Activated CD4-positive, alpha-beta T cell treated with anti-CD3 and anti-CD28 coated beads, Interleukin-2, amount 50 U/mL, for 1 hour (primary cell): ENCODE measurements at regions not wholly inside any gene's neighbourhood (a gene's known extent, or its start where the extent isn't known, plus 50 kb on each side); places are given as distances from the start of the nearest gene placed in this dataset.

Source experiments
- DNase-seq: peaks from one replicate; pipeline ENCODE4 v3.0.0-alpha.2; 2020

DNA sequence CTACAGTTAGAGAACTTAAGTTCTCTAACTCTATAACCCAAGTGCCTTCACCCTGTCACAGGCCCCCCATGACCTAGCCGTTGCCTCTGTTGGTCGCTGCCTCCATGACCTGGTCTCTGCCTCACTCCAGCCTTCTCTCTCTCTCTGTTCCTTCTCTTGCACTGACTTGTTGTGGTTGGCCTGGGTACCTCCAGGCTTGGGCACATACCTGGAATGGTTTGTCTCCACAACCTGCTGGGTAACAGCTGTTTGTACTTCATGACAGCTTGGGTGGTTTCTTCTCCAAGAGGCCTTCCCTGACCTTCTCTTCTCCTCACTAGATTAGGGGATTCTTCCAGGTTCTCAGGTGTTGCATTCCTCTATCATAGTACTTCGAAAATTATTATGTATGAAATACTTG, 371.6 kb upstream of the USP24 start:
- DNase-seq = no peak

DNA sequence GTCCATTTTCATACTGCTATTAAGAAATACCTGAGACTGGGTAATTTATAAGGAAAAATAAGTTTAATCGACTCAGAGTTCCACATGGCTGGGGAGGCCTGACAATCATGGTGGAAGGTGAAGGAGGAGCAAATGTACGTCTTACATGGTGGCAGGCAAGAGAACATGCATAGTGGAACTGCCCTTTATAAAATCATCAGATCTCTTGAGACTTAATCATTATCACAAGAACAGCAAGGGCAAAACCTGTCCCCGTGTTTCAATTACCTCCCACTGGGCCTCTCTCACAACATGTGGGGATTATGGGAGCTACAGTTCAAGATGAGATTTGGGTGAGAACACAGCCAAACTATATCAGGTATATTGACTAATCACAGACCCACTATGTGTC, 370.2 kb upstream of the USP24 start:
- DNase-seq = no peak

DNA sequence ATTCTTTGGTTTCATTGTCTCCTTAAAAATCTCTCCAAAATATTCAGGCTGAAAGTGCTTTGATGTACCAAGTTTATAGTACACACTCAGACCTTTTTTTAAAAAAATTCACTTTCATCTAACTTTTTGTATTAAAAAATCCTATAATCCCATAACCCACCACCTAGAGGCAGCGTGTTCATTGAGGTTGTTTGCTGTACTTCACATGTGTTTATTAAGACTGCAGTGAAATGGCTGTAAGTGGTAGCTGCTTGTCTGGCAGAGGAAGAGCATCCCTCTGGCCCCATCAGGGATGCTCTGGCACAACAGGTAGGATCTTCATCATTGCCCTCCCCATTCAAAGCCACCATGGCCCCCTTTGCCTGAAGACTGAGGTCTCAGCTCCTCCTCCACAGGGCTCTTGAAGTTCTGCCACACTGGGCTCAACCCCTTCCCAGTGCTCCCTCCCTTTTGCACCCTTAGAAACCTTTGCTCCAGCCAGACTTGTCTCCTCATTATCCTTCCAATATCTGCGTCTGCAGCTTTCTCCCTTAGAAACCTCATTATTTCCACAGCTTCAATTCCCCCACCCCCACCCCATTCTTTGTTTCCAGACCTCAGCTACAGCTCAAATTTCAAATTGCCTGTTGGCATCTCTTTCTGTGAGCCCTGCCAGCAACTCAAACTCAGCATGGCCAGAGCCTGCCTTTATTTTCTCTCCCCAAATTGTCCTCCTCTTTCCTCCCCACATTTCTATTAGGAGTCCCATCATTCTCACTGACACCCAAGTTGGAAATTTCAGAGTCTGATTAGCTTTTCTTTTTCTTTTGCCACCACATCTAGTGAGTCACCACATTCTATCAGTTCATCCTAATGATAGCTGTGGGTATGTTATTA, 369.6 kb upstream of the USP24 start:
- DNase-seq = no peak

DNA sequence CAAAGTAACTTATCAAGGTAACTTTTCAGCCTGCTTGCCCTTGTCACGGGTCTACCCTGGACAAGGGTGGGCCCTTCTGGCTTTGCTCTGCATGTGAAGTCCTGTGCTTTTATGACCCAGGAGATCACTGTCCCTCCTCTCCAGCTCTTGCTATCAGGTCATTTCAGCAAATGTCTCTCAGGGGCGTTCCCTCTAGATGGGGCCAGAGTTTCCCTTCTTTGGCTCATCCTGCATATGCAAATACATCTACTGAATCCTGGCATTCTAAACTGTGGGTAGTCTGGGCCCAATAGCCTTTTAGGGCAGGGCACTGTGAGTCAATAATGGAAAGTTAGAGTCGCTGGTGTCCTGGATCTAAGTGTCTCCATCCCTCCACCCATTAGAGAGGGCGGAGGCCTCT, 366.9 kb upstream of the USP24 start:
- no peak for DNase-seq

DNA sequence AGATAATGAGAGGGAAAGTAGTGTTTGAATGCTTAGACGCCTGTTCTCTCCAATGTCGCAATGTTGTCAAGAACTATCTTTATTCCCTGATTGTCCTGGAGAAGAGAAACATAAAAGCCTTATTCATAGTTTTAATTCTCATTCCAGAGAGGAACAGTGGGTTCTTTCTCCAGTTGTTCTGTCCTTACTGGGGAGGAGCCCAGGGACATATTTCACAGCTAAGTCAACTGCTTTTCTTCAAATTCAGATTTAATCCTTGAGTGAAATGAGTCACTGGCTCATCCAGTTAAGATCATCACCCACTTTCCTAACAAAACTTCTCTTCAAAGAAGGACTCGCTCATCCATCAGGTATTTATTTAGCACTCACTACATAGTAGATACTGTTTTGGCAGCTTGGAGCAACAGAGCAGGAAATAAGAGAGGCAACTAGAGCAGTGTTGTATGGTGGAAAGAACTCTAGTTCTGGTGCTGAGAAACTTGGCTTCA, 365.7 kb upstream of the USP24 start:
- no peak for DNase-seq

DNA sequence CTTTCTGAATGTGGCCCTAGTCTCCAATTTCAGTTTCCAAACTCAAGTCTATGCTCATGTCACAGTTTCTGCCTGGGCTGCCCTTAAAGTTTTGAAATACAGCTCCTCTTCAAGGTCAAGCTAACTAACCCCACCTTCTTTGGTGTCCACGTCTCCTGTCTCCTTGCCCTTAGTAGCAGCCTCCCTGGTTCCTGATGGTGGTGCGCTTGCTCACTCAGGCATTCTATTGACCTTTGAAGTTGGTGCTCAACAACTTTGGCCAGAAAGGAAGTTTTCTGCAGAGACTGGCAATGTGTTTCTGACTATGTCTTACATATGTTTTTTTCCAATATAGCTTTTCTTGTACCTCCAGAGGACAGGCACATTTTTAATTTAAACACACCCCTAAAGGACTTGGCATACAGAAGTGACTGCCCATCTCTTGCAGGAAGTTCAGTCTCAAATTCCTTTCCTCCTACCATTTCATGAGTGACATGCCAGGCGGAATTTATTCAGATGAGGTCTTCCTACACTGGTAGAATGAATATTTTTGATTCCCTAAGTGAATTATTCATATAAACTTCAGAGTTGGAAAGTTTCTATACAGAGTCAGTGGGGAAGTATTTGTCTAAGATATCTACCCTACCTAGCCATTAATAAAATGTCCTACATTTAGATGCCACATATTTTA, 364.3 kb upstream of the USP24 start:
- no peak for DNase-seq

DNA sequence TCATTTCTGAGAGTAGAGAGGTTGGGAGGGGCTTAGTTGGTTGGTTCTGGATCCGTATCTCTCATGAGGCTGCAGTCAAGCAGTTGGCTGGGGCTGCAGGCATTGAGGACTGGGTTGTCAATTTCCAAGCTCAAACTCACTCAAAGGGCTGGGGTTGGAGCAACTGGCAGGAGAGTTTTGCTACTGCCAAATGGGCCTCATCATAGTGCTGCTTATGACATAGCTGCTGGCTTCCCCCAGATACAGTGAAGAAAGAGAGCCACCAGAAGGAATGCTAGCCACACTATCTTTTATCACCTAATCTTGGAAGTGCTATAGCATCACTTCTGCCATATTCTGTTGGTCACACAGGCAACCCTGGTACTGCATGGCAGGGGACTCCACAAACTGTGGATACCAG, 363.5 kb upstream of the USP24 start:
- no peak for DNase-seq

DNA sequence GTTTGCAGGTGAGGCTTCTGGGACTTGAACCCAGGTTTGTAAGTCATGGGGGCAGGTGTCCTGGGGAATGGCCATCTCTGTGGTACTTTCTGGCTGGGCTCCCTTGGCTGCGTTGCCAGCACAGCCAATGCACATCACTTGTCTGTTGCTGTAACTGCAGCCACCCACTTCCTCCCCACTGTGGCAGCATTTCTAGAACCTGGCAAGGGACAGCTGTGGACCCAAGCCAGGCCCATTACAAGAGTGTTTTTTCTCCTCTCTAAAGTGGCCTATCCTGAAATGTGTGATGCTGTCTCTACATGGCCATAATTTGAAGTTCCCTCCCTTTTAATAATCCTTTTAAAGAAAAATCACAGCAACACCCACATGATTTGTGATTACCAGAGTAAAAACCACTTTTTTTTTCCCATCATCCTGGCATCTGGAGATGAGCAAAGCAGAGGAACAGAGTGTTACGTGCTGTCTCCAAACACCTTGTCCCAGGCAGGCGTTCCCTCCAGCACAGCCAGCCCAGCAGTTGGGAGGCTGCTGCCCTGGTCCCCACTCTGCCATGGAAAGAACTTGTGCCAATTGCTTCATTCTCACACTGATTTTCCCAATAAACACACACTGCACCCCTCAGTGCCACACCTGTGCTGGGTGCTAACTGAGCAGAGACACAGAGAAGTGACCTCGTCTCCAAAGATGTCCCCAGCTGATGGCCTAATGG, 360.6 kb upstream of the USP24 start:
- DNase-seq = no peak

DNA sequence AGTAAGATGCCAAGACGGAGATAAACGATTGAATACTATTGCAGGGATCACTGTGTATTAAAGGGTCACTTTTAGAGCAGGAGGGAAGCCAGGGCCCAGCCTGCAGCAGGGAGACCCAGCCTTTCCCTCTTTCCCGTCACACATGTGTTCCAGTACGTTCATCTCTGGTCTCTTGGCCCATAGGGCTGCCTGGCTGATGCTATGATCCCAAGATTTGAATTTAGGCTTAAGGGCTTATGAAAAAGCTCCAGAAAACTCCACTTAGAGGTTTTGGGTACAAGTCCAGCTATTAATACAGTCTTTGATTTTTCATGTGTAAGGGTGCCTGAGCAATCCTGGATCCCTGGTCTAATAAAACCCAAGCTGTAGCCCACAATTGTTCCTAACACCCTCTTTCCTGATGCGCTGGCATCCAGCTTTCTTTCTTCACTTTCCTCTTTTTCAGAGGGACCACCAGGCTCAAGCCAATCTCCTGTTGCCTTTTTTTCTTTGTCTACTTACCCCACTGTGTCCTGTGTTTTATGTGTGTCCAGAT, 359.6 kb upstream of the USP24 start:
- DNase-seq = no peak

DNA sequence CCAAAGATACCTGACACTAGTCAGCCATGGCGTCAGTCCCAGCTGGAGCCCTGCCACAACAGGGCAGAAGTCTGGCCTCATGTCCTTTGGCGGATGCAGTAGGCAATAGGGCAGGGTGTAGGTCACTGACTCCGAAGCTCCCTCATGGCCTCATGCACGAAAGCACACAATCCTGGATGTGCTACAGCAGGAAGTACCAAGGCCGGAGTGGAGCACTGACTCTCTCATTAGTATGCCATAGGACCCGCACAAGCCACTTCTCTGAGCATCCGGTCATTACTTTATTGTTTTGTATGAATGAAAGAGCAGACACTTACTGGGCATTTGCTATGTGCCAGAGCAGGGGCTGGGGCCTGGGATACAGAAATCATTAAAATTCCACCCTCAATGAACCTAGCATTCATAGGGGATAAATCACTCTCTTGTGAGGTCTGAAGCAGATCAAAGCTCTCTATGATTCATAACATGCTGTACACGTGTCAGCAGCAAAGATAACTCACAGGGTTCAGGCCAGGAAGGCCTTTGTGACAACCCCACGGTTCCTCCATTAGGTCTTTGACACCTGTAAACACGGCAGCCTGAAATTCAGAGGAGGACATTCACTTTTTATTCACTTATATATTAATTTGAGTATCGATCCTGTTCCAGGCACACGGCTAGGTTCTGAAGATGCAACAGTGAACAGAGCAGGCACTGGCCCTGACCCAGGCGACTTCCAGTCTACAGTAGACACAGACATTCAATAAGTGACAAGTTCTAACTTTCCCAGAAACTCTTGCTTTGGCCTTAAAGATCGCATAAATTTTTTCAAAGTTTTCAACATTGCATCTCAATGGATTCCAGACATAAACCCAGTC, 357.9 kb upstream of the USP24 start:
- DNase-seq = no peak

DNA sequence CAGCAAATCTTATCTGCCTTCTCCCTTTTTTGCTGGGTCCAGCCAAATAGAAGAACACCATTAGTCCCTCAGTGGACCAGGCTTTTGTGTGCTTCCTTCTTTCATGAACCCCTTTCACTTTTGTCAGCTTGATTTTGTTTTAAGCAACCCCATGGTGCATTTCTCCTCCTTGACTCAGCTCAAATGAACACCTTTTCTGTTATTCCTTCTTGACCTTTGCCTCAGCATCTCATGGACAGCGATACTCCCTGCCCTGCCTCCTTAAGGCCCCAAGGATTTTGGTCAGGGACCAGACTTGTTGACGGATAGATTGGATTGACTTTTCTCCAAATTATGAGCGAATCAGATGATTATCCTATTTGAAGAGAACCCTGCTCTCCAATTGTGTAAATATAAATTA, 356.6 kb upstream of the USP24 start:
- no peak for DNase-seq

DNA sequence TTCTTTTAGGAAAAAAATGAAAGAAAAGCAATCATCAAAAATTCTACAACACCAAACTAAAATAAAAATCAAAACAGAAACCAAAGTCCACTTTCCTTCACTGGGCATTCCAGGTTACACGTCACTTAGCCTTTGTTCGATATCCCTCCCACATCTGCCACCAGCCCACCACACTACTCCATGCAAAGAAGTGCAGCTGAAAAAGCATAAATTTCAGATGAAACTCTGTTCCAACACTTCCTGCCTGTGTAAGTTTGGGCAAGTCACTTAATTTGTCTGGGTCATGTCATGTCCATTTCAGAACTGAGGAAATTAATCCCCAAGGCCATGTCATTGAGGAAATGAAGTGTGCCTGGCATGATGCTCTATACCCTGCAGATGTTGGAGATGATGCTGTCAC, 354.3 kb upstream of the USP24 start:
- DNase-seq = no peak

DNA sequence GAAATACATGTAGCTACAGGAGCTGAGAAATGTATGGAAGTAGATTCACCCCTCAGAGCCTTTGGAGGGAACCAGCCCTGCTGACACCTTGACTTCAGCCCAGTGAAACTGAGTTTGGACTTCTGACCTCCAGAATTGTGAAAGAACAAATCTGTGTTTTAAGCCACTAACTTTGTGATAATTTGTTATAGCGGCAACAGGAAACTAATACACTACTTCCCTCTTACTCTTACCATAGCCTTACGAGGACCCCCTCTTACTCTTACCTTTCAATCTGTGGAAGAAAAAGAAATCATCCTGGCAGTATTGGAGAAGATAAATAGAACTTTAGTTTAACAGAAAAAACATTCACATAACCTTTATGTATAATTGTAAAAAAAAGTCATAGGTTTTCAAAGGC, 353.6 kb upstream of the USP24 start:
- DNase-seq = no peak

DNA sequence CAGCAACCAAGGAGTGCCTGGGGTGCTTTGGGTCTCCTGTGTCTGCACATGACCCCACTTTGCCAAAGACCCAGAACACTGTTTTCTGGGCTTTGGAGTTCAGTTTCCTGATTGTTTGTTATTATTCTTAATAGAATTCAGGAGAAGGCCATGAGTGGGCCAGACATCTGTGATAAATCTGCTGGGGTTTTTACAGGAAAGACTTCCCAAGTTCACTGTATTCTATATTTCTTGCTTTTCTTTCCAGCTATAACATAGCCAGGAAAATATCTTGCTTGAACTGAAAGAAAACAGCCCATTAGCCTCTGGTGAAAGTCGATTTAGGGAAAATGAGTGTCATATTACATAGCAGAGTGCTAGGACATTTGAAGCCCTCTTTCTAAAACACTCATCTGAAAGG, 345.1 kb upstream of the USP24 start:
- DNase-seq = no peak

DNA sequence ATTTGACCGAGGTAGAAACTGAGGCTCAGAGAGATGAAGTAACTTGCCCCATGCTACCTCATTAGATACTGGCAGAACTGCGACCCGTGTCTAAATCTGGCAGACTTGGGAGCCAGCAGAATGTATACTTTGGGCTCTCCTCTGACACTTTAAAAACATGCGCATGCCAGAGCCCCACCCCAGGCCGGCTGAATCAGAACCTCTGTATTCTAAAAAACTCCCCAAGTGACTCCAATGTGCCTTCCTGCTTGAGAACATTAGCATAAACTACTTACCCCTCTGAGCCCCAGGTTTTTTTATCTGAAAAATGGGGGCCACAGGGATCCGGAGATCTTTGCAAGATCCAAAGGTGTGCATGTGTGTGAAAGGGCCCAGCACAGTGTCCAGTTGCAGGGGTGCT, 344.7 kb upstream of the USP24 start:
- no peak for DNase-seq

DNA sequence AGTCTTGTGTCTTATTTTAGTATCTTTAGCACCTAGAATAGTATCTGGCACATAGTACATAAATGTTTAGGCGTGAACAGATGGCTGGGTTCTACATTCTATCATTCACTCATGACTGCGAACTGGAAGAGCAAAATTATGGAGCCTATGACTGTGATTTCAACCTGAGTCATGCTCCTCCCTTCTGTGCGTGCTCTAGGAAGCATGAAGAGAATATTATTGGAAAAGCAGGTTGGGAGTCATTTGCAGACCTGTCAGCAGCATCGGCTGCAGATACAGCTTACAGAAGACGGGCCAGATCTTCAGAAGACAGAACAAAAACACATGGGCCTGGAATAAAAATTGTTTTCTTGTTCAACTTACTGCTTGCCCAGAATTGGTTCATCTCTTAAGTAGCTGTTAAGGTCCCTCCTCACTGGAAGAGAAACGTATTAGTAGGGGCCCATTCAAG, 344.0 kb upstream of the USP24 start:
- DNase-seq = no peak

DNA sequence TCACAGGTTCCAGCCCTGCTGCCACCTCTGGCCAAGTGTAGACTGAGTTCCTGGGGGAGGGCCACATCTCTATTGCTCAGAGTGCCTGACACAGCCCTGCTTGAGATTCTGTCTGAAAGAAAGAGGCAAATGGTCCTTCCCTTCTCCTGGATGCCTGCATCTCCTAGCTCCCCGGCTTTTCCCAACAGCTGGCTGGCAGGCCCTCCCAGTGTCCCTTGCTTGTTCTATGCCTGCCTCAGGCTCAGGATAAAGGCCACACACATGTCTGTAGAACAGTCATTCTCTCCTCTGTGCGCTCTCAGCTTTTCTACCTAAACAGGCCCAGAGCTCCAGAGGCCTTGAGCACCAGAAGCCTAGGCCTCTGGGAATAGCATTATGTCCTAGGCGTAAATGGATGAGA, 343.4 kb upstream of the USP24 start:
- DNase-seq = no peak

DNA sequence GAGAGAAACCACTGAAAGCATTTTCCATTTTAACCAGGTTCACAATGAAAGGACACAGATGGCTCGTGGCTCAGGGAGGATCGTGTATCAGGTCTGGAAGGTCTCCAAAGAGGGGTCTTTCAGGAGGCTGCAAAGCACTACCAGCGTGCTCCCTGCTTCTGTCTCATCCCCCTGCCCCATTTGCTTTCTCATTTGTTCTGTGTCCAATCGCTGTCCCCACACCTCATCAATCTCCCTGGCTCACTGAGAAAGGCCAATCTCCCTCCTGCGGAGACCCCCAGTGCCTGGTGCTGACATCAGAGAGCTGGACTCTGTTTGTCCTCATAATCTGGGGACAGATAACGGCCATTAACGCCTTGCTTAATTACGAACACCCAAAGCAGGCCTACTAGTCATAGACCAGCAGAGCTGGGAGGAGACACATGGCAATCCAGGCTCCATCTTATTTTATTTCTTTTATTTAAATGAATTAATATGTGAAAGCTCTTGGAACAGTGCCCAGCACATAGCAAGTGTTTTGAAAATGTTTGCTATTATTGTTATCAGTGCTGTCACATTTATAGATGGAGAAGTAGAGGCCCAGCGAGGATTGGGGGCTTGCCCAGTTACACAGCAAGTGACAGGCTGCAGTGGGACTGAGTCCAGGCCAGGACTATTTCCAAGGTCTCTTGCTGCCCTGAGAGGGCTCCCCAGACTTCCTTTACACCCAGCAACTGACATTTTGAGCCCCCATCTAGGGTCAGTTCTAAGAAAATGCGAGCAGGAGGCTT, 341.0 kb upstream of the USP24 start:
- no peak for DNase-seq

DNA sequence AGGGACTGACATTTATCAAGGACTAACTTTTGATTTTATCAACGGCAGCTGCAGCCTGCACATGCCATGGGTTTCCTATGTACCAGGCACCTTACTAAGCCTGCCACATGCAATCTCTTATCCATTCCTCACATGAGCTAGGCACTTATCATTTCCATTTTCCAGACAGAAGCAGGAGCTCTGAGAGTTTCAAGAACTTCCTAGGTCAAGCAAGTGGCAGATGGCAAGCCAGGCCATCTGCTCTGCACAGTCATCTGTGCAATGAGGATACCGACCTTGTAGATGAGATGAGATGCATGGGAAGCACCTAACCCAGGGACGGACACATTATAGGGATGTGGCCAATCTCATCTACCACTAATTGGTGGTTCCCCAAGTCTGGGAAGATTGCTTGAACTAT, 339.4 kb upstream of the USP24 start:
- DNase-seq = no peak

DNA sequence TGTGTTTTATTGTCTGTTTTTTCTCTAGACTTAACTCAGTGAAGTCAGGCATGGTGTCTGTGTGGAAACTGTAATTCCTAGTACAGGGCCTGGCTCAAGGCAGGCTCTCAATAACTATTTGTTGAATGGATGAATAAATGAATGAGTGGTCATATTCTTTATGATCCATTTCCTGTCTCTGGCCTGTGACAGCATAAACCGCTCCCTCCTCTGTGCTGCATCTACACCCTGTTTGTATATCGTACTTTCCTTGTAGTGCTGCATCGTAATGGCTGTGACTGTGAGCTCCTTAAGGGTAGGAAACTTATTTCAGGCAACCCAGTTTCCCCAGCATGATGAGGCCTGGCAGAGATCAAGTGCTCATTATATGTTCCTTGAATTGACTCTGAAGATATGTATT, 337.5 kb upstream of the USP24 start:
- DNase-seq = no peak

DNA sequence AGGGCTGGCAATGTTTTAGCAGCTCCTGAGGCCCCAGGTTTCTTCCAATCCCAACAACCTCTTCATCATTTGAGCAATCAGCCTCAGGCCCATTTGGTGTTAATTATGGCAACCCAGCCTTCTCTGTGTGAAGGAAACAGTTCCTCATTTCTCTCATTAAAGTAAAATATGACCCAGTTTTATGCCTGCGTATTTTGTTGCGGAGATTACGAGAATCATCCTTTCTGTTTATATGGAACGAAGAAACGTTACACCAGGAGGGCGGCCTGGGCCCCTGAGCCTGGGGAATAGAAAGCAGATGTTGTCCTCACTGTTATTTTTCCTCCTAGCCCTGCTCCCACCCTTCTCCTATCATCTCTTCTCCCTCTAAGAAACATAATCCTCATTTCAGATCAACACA, 332.2 kb upstream of the USP24 start:
- DNase-seq = no peak

DNA sequence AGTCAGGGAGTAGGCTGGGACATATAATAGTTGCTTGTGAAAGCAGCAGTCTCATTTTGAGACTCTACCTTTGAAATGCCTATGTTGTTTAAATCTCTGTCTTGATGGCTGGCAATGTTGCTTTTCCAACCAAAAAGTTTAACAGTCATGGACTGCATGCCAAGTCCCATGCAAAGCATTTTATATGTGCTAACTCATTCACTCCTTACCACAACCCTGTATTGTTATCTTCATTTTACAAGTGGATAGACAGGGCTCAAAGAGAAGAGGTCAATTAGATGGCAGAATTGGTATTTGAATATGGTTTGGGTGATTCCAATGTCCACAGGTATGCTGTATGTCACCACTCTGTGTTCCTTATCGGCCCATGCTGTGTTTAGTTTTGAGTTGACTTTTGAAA, 331.4 kb upstream of the USP24 start:
- no peak for DNase-seq
